Stimulated activated CD8-positive, alpha-beta memory T cell treated with anti-CD3 and anti-CD28 coated beads, Interleukin-15, amount 100 ng/mL, for 24 hours (primary cell): ENCODE measurements at regions not wholly inside any gene's neighbourhood (a gene's known extent, or its start where the extent isn't known, plus 50 kb on each side); places are given as distances from the start of the nearest gene placed in this dataset.
"Not testable (repeated sequence)": the region's sequence is repeated elsewhere in the genome, so short reads cannot be mapped to it uniquely, and the experiment has no call there.

Experiments used
- DNase-seq: peaks from one replicate; pipeline ENCODE4 v3.0.0-alpha.2; 2020; ENCODE audit warnings: low read depth

DNA sequence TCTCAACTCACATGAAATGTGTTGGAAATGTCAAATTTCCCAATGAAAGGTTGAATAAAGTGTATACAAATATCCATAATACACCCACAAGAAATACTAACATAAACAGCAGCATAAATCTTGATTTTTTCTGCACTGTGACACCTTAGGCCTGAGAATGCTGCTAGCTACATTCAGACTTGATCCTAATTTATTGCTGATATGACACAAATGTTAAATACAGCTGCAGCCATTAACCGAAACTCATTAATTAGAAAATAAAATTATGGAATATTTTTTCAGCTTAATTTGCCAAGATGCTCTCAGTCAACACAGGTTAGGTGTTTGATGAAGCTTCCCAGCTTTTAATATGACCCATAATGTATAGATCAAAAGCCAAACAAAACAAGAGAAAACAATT lies 914.3 kb upstream of the C9orf72 start:
- no peak for DNase-seq

GRCh38 chr9:28491121-28491520 lies 917.8 kb upstream of the C9orf72 start:
- DNase-seq = no peak

DNA sequence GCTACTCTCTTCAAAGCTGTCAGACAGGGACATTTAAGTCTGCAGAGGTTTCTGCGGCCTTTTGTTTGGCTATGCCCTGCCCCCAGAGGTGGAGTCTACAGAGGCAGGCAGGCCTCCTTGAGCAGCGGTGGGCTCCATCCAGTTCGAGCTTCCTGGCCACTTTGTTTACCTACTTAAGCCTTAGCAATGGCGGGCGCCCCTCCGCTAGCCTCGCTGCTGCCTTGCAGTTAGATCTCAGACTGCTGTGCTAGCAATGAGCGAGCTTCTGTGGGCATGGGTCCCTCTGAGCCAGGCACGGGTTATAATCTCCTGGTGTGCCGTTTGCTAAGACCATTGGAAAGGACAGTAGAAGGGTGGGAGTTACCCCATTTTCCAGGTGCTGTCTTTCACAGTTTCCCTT lies 924.9 kb upstream of the C9orf72 start:
- not testable (repeated sequence) for DNase-seq

- no peak for DNase-seq
These were observed 928.9 kb upstream of the C9orf72 start for GRCh38 chr9:28502189-28502588.

GRCh38 chr9:28502741-28503140 lies 929.5 kb upstream of the C9orf72 start:
- no peak for DNase-seq

- no peak for DNase-seq
These were observed 930.3 kb upstream of the C9orf72 start for GRCh38 chr9:28503573-28503972.

- no peak for DNase-seq
These were observed 945.2 kb upstream of the C9orf72 start for GRCh38 chr9:28518439-28518838.

- not testable (repeated sequence) for DNase-seq
These were observed 951.0 kb upstream of the C9orf72 start for GRCh38 chr9:28524309-28524708.

DNA sequence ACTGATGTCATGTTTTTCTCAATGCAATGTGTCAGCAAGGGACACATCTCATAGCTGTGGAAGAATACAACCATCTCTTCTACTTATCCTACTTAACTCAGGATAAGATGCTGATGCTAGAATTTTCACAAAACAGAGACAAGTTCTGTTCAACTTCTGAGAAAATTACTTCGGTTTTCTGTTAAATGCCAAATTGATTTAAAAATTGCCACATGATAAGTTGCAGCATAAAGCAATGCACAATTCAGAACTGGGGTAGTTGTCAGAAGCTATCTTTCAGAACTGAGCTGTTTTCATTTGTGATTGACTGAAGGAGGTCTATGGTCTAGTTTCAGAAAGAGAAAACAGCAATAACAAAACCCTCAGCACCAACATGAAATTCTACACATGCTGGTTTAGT lies 954.8 kb upstream of the C9orf72 start:
- DNase-seq = no peak

GRCh38 chr9:28538132-28538531 lies 964.9 kb upstream of the C9orf72 start:
- DNase-seq = no peak

DNA sequence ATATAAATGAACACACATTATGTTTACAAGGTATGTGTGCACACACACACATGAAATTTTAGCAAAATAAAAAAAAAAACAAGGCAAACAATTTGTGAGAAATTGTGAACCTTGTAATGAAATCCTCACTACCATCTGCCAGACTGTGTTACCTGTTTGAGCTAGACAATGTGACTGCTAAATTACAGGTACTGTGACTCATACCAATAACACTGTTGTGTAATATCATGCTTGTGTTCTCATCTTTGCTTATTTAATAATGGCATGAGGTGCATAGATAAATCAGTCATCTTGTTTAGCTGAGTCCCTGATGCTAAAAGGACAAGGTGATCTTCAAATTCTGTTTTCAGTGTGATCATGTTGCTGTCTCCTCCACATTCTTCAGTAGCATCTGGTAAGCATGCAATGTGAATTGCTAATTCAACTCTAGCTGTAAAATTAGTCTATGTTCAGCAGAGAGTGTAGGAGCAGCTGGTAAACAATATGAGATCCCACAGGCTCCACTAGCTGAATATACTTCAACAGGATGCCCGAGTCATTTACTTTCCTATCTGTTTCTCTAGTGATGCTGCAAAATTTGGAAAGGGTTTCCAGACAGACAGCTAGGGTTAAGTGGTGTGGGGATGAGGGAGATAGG lies 966.3 kb upstream of the C9orf72 start:
- no peak for DNase-seq

- DNase-seq = no peak
These were observed 969.6 kb upstream of the C9orf72 start for GRCh38 chr9:28542928-28543327.

- no peak for DNase-seq
These were observed 974.2 kb upstream of the C9orf72 start for GRCh38 chr9:28547527-28547926.

DNA sequence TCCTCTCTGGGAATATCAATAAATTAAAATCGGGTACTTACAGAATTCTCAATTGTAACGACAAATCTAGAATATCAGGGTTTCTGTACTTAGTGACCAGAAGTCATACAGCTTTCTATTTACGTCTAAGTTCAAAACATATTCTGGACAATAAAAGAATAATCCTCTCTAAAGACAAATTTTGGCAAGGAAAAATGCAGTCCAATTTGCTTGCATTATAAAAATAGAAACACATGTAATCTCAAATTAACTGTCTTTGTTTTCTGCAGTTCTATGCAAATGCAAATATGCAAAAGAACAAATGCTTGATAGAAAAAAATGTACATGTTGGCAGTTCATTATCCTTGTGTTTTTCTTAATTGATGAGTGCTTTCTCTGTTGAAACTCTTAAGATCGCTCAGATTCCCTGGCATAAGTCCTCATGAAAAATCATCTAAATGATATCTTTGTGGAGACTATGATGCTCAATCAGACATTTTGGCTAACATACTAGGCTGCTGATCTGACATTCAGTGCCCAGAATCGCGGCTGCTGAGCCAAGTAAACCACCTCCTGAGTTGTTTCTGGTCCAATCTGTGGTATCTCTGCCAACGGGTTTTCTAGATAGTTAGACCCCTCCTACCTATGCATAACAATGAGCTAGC lies 990.1 kb upstream of the C9orf72 start:
- DNase-seq = no peak

- DNase-seq = no peak
These were observed 1010.6 kb upstream of the C9orf72 start for GRCh38 chr9:28583832-28584231.

DNA sequence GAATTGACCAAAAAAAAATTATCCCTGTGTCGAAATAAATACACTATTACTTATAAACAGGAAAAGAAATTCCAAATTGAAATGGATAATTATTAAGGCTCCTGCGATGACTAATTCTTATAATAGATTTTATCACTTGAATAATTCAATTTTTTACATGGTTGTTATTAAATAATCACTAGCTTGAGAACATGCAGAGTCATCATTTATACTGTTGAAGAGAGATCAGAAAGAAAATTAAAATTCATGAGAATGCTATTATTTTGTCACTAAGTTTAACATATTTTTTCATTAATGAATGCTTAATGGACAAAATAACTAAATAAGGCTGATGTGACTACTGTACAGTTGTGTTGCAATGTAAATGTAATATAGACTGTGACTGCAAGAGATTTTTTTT lies 1011.3 kb upstream of the C9orf72 start:
- no peak for DNase-seq

DNA sequence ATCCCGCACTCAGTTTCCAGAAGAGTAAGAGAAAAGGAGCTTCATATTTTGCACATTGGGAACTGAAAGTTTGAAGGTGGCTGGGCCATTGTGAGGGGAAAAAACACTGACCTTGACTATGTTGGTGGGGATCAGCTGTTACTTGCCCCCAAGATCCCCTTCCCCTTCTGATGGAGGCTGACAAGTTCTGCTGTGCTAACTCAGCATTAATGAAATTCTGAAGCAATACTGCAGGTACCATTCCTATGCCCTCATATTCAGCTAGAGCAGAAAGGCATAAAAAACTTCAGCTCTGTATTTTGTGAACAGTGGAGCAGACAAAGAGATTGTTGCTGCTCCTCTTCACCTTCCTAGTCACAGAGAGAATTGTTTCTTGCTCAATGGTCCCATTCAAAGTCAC lies 1013.8 kb upstream of the C9orf72 start:
- no peak for DNase-seq

DNA sequence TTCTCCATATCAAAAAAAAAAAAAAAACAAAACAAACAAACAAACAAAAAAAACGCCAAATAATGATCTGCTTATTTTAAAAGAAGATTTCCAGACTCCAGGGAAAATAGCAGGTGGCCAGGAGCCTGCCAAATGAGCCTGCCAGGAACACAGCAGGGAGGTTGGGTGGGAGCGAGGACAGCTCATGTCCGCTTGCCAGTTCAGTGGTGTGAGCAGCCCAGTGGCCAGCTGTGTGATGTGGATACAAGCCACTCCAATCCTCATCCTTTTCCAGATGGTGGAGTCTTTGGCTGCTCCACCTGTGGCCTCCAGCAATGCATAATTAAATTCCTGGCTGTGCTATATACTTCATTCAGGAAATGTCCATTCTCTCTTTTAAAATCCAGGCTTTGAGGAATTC lies 1025.1 kb upstream of the C9orf72 start:
- DNase-seq = no peak

DNA sequence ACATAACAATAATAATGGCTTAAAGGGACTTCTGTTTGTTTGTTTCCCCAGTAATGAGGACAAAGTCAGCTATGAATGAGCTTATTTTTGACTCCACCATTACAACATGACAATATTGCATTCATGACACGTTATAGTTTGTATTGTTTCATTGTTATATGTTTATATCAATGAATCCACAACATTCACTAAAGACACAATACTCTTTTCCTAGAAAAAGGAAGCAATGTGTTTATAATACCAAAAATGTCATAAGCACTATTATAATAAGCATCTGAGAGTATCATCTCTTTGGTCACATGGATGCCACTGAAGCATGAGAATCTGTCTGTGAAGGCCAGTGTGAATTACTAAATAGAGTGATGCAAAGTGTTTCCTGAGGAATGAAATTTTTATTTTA lies 1026.9 kb upstream of the C9orf72 start:
- no peak for DNase-seq

DNA sequence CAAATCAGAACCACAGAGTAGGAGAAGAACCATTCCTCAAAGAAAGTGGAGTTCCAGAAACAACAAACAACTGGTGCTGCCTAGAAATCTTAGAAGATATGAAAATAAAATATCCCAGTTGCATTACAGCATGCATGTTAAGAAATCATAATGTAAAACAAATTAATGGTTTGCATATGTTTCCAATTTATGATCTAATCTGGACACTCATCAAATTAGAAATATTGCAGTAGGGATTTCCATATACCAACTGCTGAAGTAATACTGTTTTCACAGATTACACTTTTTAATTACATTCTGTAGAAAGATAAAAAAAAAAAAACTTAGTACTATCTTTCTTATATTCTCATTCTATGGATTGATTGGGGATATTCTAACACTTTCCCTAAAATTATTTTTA lies 1034.6 kb upstream of the C9orf72 start:
- no peak for DNase-seq

- DNase-seq = no peak
These were observed 1037.1 kb upstream of the C9orf72 start for GRCh38 chr9:28610339-28610738.

- no peak for DNase-seq
These were observed 1043.0 kb upstream of the C9orf72 start for GRCh38 chr9:28616310-28616709.

- no peak for DNase-seq
These were observed 1046.7 kb upstream of the C9orf72 start for GRCh38 chr9:28620011-28620410.

DNA sequence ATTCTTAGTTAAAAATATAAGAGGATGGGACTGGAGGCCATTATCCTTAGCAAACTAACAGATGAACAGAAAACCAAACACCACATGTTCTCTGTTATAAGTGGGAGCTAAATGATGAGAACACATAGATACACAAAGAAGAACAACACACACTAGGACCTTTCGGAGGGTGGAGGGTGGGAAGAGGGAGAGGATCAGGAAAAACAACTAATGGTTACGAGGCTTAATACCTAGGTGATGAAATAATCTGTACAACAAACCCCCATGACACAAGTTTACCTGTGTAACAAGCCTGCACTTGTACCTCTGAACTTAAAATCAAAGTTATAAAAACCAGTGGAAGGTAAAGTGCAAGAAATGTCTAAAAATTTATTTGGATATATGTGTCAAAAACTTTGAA lies 1047.4 kb upstream of the C9orf72 start:
- DNase-seq = no peak
